H1 (cell line): ENCODE measurements at regions not wholly inside any gene's neighbourhood (a gene's known extent, or its start where the extent isn't known, plus 50 kb on each side); places are given as distances from the start of the nearest gene placed in this dataset.

Experiments
- RFX5 ChIP-seq: IDR thresholded peaks from 2 replicates; pipeline ENCODE4 v1.6.1; 2011; ENCODE audit warnings: low read depth, low read length, improper control_type of control experiment, borderline replicate concordance
- RXRA ChIP-seq: IDR thresholded peaks from 2 replicates; pipeline ENCODE4 v1.6.1; 2011; ENCODE audit warnings: low read depth, mild to moderate bottlenecking, low read length, moderate library complexity; ENCODE audit not compliant: insufficient read depth

- no peak for TF ChIP-seq RXRA
- TF ChIP-seq RFX5 = no peak
Measured at GRCh38 chr13:42703740-42704139, 77.6 kb upstream of the FAM216B start (continued).
